ENCODE measurements at regions not wholly inside any gene's neighbourhood (a gene's known extent, or its start where the extent isn't known, plus 50 kb on each side); places are given as distances from the start of the nearest gene placed in this dataset.

GRCh38 chr1:208640295-208640694, 396.1 kb upstream of the PLXNA2 start:
- no peak for DNase-seq (ENCODE audit: low spot score)

DNA sequence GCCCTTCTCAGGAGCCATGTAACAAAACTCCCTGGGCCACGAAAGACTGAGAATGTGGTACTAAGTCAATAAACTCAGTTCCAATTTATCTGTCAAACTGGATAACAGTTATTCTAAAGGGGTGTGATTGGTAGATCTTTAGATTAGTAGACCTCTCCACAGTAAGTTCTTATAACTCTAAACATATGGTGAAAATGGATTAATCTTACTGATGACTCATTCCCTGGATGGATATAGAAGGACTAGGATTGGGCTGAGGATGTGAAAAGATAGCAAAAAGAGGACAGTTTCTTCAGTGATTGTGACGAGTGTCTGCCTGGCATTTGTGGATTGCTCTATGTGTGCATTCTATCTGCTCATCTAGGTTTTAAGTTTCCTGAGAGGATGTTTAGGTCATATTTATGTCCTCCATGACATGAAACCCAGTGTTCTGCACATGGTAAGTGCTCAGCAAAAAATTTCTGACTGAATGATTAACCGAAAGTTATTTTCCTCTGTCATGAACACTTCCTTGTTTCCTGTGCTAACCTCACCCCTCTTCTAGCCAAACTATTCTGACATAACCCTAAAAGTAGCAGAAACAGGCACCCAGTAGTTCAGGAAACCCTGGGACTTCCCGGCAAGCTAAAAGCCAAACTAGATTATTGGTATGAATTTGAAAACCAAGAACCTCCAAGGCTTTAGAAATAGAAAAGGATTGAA, 397.5 kb upstream of the PLXNA2 start:
- DNase-seq (ENCODE audit: low spot score): no peak

DNA sequence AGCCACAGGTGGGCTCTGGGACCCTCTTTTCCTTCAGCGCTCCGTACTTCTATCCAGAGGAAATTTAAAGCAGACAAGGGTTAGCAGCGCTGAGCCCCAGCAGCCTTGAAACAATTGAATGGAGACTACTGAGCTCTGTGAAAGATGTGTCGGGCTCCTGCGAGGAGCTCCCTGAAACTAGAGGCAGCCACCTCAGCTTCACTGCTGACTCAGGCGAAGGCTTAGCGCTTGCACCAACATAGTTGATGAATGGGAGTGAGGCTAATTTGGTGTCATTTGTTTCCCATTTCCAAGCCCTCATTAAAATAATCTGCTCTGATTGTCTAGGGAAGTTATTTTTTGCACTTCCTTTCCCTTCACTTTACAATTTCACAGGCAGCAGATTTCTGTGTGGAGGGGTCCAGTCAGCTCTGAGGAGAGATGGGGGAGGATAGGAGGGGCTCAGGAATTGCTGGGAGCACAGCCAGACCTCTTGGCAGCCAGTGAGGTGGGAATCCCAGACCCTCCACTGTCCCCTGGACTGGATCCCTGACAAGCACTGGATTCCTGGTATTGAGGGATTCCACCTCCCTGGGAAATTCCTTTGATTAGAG, 398.9 kb upstream of the PLXNA2 start:
- no peak for DNase-seq (ENCODE audit: low spot score)

DNA sequence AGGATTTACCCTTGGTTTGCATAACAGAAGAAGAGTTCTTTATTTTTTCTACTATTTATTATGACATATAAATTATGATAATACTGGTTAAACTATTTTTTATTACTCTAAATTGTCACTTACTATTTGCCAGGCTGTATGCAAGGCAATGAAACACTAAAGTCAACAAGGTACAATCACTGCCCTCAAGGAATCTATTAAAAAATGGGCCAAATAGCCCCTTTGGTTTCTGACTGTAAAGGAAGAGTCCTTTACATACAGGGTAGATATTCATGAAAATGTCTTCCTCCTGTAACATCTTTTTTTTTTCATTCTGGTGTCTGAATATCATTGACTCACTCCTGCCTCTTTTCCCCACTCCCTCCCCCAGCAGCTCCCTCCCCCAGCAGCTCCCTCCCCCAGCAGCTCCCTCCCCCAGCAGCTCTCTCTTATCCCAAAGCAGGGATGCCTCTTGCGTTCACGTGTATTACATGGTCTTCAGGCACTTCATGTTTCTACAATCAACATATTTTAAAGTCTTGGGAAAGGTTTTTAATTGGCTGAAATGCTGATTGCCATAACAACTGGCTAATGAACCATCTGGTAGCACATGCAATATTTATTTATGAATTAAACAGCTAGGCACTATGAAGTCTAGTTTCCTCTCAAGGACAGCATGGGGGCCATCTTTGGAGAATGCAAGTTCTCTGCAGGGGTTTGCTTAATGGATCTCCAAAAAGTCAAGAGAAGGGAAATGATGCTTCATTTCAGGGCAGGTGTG, 400.4 kb upstream of the PLXNA2 start:
- DNase-seq (ENCODE audit: low spot score): no peak

DNA sequence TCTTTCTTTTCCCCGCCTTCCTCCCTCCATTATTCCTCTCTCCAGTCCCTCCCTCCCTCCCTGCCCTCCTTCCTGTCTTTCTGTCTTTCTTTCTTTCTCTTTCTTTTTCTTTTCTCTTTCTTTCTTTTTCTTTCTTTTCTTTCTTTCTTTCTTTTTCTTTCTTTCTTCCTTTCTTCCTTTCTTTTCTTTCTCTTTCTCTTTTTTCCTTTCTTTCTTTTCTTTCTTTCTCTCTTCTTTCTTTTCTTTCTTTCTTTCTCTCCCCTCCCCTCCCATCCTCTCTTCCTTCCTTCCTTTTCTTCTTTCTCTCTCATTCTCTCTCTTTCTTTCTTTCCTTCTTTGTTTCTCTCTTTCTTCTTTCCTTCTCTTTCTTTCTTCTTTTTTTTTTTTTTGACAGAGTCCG, 402.2 kb upstream of the PLXNA2 start:
- DNase-seq (ENCODE audit: low spot score): no peak

GRCh38 chr1:208648146-208648545, 404.0 kb upstream of the PLXNA2 start:
- no peak for DNase-seq (ENCODE audit: low spot score)

DNA sequence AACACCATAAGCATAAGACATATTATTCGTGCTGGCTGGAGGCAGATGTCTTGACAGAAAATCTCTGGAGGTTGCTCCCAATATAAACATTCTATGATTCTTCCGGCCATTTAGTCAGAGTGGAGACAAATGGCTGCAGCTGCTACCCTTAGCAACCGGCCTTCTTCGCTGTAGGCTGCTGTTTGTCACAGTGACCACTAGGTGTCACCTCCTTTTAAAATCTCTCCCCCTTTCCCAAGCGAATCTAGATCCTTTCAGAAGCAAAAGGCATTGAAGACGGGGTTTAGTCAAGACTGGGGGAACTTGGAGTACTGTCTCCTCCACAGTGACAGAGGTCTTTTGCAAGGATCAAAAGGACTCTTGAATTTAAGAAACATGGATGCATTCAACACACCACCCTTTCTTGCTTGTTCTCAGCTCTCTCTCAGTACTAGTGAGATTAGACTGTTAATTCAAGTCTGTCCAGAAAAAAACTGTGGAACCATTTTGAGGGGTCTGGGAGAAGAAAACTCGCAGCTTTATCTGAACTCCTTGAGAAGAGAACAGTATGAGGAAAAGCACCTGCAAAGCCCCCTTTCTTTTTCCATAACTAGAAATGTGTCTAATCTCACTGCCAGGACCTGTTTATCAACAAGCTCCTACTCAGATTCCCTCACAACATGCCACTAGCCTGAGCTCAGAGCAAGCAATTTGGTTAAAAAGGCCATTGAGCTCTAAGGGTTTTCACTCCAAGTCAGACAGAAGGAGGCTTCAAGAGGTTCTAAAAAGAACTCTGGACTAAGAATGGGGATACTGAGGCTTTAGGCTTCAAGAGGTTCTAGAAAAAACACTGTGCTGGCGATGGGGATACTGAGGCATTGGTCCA, 408.3 kb upstream of the PLXNA2 start:
- peak; percentile 22 for DNase-seq (ENCODE audit: low spot score)

- DNase-seq (ENCODE audit: low spot score): no peak
These were observed 409.2 kb upstream of the PLXNA2 start for GRCh38 chr1:208653426-208653825.

GRCh38 chr1:208654241-208654640, 410.1 kb upstream of the PLXNA2 start:
- no peak for DNase-seq (ENCODE audit: low spot score)

DNA sequence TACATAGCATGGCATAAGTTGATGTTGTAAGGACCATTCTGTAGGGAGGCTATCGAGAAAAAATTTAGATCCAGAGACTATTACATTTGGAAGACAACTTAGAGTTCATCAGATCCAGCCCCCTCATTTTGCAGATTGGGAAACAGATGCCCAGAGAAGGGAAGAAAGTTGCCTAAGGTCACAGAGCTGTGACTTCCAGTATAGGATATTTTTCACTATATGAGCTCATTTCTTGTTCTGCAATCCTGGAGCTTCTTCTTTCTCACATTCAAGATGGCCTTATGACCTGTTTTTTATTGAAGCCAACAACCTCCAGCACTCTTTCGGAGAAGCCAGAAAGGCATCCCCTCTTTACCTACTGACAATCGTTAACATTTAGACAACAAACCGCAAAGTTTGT, 421.8 kb upstream of the PLXNA2 start:
- no peak for DNase-seq (ENCODE audit: low spot score)

DNA sequence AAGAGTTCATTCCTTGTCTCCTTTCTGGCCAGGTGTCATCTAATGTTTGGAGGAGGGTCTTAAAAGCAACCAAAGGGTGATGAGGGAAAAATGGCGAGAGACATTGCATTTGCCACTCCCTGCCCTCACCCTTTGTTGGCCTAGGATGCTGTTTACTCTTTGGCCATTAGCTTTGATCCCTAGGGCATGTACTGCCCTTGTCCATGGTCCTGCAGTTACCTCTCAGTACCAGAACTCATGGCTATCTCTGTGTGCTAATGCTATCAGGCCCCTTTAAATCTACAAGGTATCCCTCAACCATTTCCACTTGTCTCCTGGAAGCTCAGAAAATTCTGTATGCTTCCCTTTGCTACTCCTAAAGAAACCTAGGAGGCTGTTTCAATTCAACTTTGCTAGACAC, 424.8 kb upstream of the PLXNA2 start:
- no peak for DNase-seq (ENCODE audit: low spot score)

- no peak for DNase-seq (ENCODE audit: low spot score)
These were observed 426.6 kb upstream of the PLXNA2 start for GRCh38 chr1:208670778-208671177.

GRCh38 chr1:208681878-208682663, 437.9 kb upstream of the PLXNA2 start:
- no peak for DNase-seq (ENCODE audit: low spot score)

DNA sequence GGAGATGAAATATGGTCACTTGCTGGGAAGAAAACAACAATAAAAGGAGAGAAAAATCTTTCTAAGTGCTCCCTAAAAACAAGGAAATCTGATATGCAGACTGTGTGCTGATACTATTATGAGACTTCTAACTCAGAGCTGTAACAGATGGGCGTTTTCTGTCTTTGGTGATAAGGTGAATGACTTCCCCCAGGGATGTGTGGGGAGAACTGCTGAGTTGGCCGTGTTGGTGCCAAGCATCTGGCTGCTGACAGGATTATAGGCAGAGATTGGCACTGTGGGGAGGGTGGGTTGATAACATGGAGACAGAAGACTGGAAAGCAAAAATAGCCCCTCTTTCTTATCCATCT, 438.5 kb upstream of the PLXNA2 start:
- no peak for DNase-seq (ENCODE audit: low spot score)

- no peak for DNase-seq (ENCODE audit: low spot score)
These were observed 439.0 kb upstream of the PLXNA2 start for GRCh38 chr1:208683141-208683540.

DNA sequence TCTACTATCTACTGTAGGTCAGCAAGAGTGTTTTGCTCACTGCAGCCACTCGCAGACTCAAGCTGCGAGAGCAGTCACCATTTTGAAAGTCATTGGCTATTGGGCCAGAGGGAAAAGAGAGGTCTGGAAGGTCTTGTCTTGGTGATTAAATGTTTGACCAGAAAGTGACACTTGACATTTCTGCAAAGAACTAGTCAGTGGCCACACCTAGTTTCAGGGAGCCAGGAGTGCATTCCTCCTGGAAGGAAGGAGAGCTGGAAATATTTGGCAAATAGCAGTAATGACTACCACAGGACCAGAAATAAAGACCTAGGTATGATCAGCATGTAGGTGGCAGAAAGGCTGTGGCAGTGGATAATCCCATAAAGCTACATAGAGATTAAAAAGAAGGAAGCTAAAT, 440.0 kb upstream of the PLXNA2 start:
- no peak for DNase-seq (ENCODE audit: low spot score)

DNA sequence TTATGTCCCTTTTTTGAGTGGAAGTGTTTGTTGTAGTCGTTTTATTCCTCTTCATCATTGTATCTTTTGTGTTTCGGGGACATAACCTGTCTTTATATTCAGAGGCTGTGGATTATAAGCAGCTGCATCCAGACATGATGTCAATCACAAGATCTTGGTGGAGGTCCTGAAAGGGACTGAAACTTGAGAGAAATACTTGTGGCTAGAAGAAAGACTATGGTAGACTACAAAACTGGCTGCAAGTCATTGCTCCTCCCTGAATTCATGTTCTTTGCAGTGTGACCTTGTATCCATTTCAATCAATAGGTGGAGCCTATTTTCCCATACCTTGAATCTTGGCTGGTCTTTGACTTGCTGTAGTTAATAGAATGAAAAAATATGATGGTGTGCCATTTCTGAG, 442.4 kb upstream of the PLXNA2 start:
- DNase-seq (ENCODE audit: low spot score): no peak

DNA sequence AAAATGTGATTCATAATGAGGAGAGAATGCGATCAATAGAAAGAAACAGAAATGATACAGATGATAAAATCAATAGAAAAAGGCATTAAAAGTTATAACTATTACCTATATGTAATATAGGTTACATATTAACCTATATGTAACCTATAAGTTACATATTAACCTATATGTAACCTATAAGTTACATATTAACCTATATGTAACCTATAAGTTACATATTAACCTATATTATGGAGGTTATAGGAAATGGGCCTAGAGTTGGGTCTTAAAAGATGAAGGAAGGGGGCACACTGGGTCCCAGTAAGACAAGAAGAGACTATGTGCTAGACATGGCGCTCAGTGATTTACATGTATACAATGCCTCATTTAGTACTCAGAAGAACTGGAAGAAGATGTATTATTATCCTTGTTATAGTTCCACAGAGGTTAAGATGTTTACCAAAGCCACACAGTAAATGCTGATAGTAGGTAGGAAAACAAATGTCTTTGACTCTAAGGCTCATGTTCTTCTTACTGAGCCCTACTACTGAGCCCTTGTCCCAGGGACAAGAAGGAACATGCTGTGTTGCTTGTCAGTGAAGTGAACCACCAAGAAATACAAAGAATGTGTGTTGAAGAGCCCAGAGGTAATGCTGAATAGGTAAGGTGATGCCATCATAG, 444.6 kb upstream of the PLXNA2 start:
- DNase-seq (ENCODE audit: low spot score): no peak

DNA sequence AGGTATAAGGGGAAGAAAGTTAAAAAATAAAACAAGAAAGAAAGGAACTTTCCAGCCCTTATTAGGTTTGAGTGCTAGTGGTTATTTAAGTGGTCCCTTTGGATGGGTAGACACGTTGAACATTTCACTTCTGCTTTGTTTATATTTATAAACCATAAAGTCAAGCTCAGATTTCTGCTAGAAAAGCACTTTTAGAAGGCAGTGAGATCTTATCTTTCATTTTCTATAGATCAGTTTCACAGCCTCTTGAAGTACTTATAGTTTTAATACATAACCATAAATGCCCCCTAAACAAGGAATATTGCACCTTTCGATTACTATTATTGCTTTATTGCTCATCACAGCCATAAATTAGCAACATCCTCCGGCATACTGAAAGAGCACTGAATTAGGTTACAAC, 446.8 kb upstream of the PLXNA2 start:
- no peak for DNase-seq (ENCODE audit: low spot score)

DNA sequence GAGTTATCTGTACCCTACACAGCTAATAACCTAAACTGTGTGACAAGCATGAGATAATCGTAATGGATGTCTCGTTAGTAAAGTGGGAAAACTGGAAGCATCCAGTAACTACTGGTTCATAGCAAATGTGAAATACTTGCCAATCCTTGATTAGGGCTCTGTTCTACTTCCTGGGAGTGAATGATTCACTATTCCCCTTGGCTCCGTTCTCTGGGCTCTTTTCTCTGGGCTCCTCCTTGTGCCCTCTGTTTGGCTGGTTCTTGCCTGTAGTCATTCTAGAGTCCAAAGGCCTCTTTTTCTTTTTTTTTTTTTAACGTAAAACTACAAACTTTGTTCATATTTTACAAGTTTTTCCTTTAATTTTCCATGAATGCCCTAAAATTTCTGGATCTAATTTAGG, 465.8 kb upstream of the PLXNA2 start:
- no peak for DNase-seq (ENCODE audit: low spot score)

- DNase-seq (ENCODE audit: low spot score): no peak
These were observed 470.1 kb upstream of the PLXNA2 start for GRCh38 chr1:208714323-208714722.

All from germinal center (tissue), 1 donor.